ENCODE measurements at regions not wholly inside any gene's neighbourhood (a gene's known extent, or its start where the extent isn't known, plus 50 kb on each side); places are given as distances from the start of the nearest gene placed in this dataset.

- no peaks in the 10 kb centered on the region for H3K27me3 ChIP-seq
- no peak overlapping the region for H3K27ac ChIP-seq
- TF ChIP-seq CTCF (IDR thresholded peaks at IDR 0.05) (no peak), POLR2A (IDR thresholded peaks at IDR 0.05) (no peak)
- H3K9me3 ChIP-seq = peaks cover 0 to under 1% (median 0%) of the 10 kb centered on the region in 4 donors
- no peaks in the 10 kb centered on the region for H3K36me3 ChIP-seq
- no peak for DNase-seq
- H3K4me1 ChIP-seq = no peaks in the 10 kb centered on the region
- H3K4me3 ChIP-seq = no peak overlapping the region
Measured at GRCh38 chr15:49715701-49716100, 94.9 kb downstream of the DTWD1 start.

- H3K36me3 ChIP-seq = no peaks in the 10 kb centered on the region
- H3K27ac ChIP-seq = no peak overlapping the region
- H3K9me3 ChIP-seq = no peaks in the 10 kb centered on the region
- no peaks in the 10 kb centered on the region for H3K4me1 ChIP-seq
- TF ChIP-seq POLR2A (IDR thresholded peaks at IDR 0.05) (no peak), CTCF (IDR thresholded peaks at IDR 0.05) (no peak)
- no peak for DNase-seq
- no peak overlapping the region for H3K4me3 ChIP-seq
- no peaks in the 10 kb centered on the region for H3K27me3 ChIP-seq
Measured at GRCh38 chr15:49718234-49718633, 97.4 kb downstream of the DTWD1 start.

GRCh38 chr15:49718846-49719245 is 98.0 kb downstream of the DTWD1 start:
- Histone ChIP-seq H3K4me1 (no peaks in the 10 kb centered on the region), H3K27ac (no peak overlapping the region), H3K4me3 (no peak overlapping the region), H3K9me3 (no peaks in the 10 kb centered on the region), H3K36me3 (no peaks in the 10 kb centered on the region), H3K27me3 (no peaks in the 10 kb centered on the region)
- DNase-seq = no peak
- TF ChIP-seq CTCF (IDR thresholded peaks at IDR 0.05) = no peak
- TF ChIP-seq POLR2A (IDR thresholded peaks at IDR 0.05) = no peak

GRCh38 chr15:49720261-49720660 is 99.4 kb downstream of the DTWD1 start:
- H3K4me3 ChIP-seq = no peak overlapping the region
- TF ChIP-seq CTCF (IDR thresholded peaks at IDR 0.05) (no peak), POLR2A (IDR thresholded peaks at IDR 0.05) (no peak)
- no peak overlapping the region for H3K27ac ChIP-seq

GRCh38 chr15:49721091-49721490 is 100.2 kb downstream of the DTWD1 start:
- H3K4me3 ChIP-seq = no peak overlapping the region
- DNase-seq = no peak
- H3K27ac ChIP-seq = no peak overlapping the region
- H3K27me3 ChIP-seq = no peaks in the 10 kb centered on the region
- no peaks in the 10 kb centered on the region for H3K4me1 ChIP-seq
- TF ChIP-seq CTCF (IDR thresholded peaks at IDR 0.05) (no peak), POLR2A (IDR thresholded peaks at IDR 0.05) (no peak)
- no peaks in the 10 kb centered on the region for H3K9me3 ChIP-seq
- no peaks in the 10 kb centered on the region for H3K36me3 ChIP-seq

More at GRCh38 chr15:49720261-49720660, 99.4 kb downstream of the DTWD1 start:
- Histone ChIP-seq H3K27me3 (no peaks in the 10 kb centered on the region), H3K36me3 (no peaks in the 10 kb centered on the region), H3K9me3 (no peaks in the 10 kb centered on the region), H3K4me1 (no peaks in the 10 kb centered on the region)
- no peak for DNase-seq

GRCh38 chr15:49721621-49722020 is 100.8 kb downstream of the DTWD1 start:
- Histone ChIP-seq H3K36me3 (no peaks in the 10 kb centered on the region), H3K27me3 (no peaks in the 10 kb centered on the region), H3K4me1 (no peaks in the 10 kb centered on the region), H3K4me3 (no peak overlapping the region), H3K9me3 (peaks cover 0 to 3% (median 0%) of the 10 kb centered on the region in 4 donors), H3K27ac (no peak overlapping the region)
- TF ChIP-seq POLR2A (IDR thresholded peaks at IDR 0.05) (no peak), CTCF (IDR thresholded peaks at IDR 0.05) (no peak)
- no peak for DNase-seq

All from Peyer's patch (tissue), 4 donors.